Breast epithelium (tissue), 4 donors: ENCODE measurements at regions not wholly inside any gene's neighbourhood (a gene's known extent, or its start where the extent isn't known, plus 50 kb on each side); places are given as distances from the start of the nearest gene placed in this dataset.

ENCODE experiments used
- DNase-seq, 2 donors: peaks; one replicate each; pipeline ENCODE4 v3.0.0-alpha.2; 2019; ENCODE audit warnings: low spot score in 2 of 2
- H3K27ac ChIP-seq, 2 donors: fragments of 200-600 bp; sonication (generic) in 1 of 2; one replicate each; pipeline ENCODE4 v1.5.1; 2016 to 2019; ENCODE audit warnings: mild to moderate bottlenecking in 1 of 2
- H3K27me3 ChIP-seq, 2 donors: fragments of 200-600 bp; sonication (generic) in 1 of 2; one replicate each; pipeline versions ENCODE4 v1.5.1 to v1.6.0; 2017 to 2019; ENCODE audit warnings: control low read depth in 1 of 2, mild to moderate bottlenecking in 1 of 2
- H3K36me3 ChIP-seq: fragments of 200-600 bp; one replicate; pipeline ENCODE4 v1.5.1; 2019
- H3K4me1 ChIP-seq, 2 donors: fragments of 200-600 bp; sonication (generic); one replicate each; pipeline ENCODE4 v1.5.1; 2016 to 2019; ENCODE audit warnings: control low read depth in 1 of 2
- H3K4me3 ChIP-seq, 3 donors: fragments of 200-600 bp; sonication (generic); 1 replicate in 2 of 3; 2 replicates in 1 of 3; pipeline ENCODE4 v1.5.1; 2016 to 2019; ENCODE audit warnings: mild to moderate bottlenecking in 3 of 3, moderate library complexity in 2 of 3
- H3K9me3 ChIP-seq, 2 donors: fragments of 200-600 bp; sonication (generic) in 1 of 2; one replicate each; pipeline ENCODE4 v1.5.1; 2016 to 2019; ENCODE audit warnings: control low read depth in 1 of 2
- CTCF ChIP-seq, 3 donors: fragments of 450-650 bp; IDR thresholded peaks; one replicate each; pipeline ENCODE4 v1.5.1; 2016 to 2017; ENCODE audit warnings: antibody characterized with exemption in 3 of 3, mild to moderate bottlenecking in 3 of 3, moderate library complexity in 3 of 3
- POLR2A ChIP-seq: fragments of 450-650 bp; IDR thresholded peaks from one replicate; pipeline ENCODE4 v1.6.1; 2016; ENCODE audit warnings: antibody characterized with exemption, mild to moderate bottlenecking, moderate library complexity
- POLR2AphosphoS5 ChIP-seq, 3 donors: sonication (generic); formaldehyde crosslinking; IDR thresholded peaks; one replicate each; pipeline ENCODE4 v1.6.1; 2017; ENCODE audit warnings: antibody characterized with exemption in 3 of 3
- intact Hi-C: fragments of 100-400 bp; cut with DNase I; formaldehyde crosslinking; loops from one replicate; pipeline ENCODE4 v1.15.1; 2023; ENCODE audit warnings: low total_unique reads

GRCh38 chr6:170110201-170111140 is 180.4 kb downstream of the DLL1 start:
- no peak overlapping the region for H3K4me3 ChIP-seq
- intact Hi-C loops, result no loop called here
- DNase-seq, result peak in 1 of 2 donors; percentile 42
- peaks cover 0 to 3% of the 10 kb centered on the region in 2 donors for H3K9me3 ChIP-seq
- no peaks in the 10 kb centered on the region for H3K4me1 ChIP-seq
- no peak overlapping the region for H3K27ac ChIP-seq
- TF ChIP-seq POLR2A, result no peak
- TF ChIP-seq CTCF (IDR thresholded peaks at IDR 0.05), result no peak
- no peak for TF ChIP-seq POLR2AphosphoS5 (IDR thresholded peaks at IDR 0.05)
- H3K27me3 ChIP-seq, result peaks cover 0 to 3% of the 10 kb centered on the region in 2 donors
- H3K36me3 ChIP-seq, result no peaks in the 10 kb centered on the region

- intact Hi-C loops, result no loop called here
- H3K4me3 ChIP-seq, result no peak overlapping the region
Observed at GRCh38 chr6:170108890-170109587, 181.8 kb downstream of the DLL1 start.

GRCh38 chr6:170108456-170108855 is 182.4 kb downstream of the DLL1 start:
- H3K9me3 ChIP-seq, result peaks cover 0 to 3% of the 10 kb centered on the region in 2 donors
- TF ChIP-seq CTCF (IDR thresholded peaks at IDR 0.05), result no peak
- TF ChIP-seq POLR2A, result no peak
- TF ChIP-seq POLR2AphosphoS5 (IDR thresholded peaks at IDR 0.05), result no peak
- no peak overlapping the region for H3K4me3 ChIP-seq
- peaks cover 0 to 3% of the 10 kb centered on the region in 2 donors for H3K27me3 ChIP-seq
- DNase-seq, result no peak
- no peaks in the 10 kb centered on the region for H3K36me3 ChIP-seq
- H3K4me1 ChIP-seq, result no peaks in the 10 kb centered on the region
- intact Hi-C loops, result no loop called here
- H3K27ac ChIP-seq, result no peak overlapping the region

More at GRCh38 chr6:170108890-170109587, 181.8 kb downstream of the DLL1 start:
- TF ChIP-seq CTCF (IDR thresholded peaks at IDR 0.05) (no peak), POLR2AphosphoS5 (IDR thresholded peaks at IDR 0.05) (no peak), POLR2A (no peak)
- H3K4me1 ChIP-seq, result no peaks in the 10 kb centered on the region
- no peaks in the 10 kb centered on the region for H3K36me3 ChIP-seq
- H3K27me3 ChIP-seq, result peaks cover 0 to 3% of the 10 kb centered on the region in 2 donors
- peak in 1 of 2 donors; percentile 5 for DNase-seq
- H3K27ac ChIP-seq, result no peak overlapping the region
- peaks cover 0 to 3% of the 10 kb centered on the region in 2 donors for H3K9me3 ChIP-seq

- intact Hi-C loops, result no loop called here
- Histone ChIP-seq H3K27ac (no peak overlapping the region), H3K4me3 (no peak overlapping the region), H3K27me3 (peaks cover 0 to 3% of the 10 kb centered on the region in 2 donors), H3K4me1 (no peaks in the 10 kb centered on the region), H3K9me3 (peaks cover 0 to 3% of the 10 kb centered on the region in 2 donors), H3K36me3 (no peaks in the 10 kb centered on the region)
- DNase-seq, result peak in 1 of 2 donors; percentile 27
- TF ChIP-seq POLR2AphosphoS5 (IDR thresholded peaks at IDR 0.05) (no peak), CTCF (IDR thresholded peaks at IDR 0.05) (no peak), POLR2A (no peak)
Observed at GRCh38 chr6:170107606-170108222, 183.2 kb downstream of the DLL1 start.
